HepG2 (cell line): ENCODE measurements at regions not wholly inside any gene's neighbourhood (a gene's known extent, or its start where the extent isn't known, plus 50 kb on each side); places are given as distances from the start of the nearest gene placed in this dataset.

Experiments
- ATAC-seq: fragments of 200-7000 bp; cut with Tn5 transposase; 3 replicates; pipeline ENCODE4 v1.9.1; 2020; ENCODE audit warnings: mild to moderate bottlenecking, moderate library complexity
- BruUV-seq: library from RNA; stranded (reverse); fragments of 400-500 nt; replicated peaks from 2 replicates; lab custom pipeline; 2021; lab: Mats Ljungman, UMichigan
- CTCF ChIA-PET: fragments of 300-600 bp; formaldehyde crosslinking; extraction: SDS; loops from one replicate; lab custom pipeline; 2021; ENCODE audit warnings: low total read pairs, inconsistent platforms, low intra/inter-chr PET ratio; lab: Yijun Ruan, JAX
- POLR2A ChIA-PET: fragments of 350-600 bp; sonication (Branson Sonifier 250); formaldehyde crosslinking; loops from one replicate; lab custom pipeline; 2020; ENCODE audit warnings: antibody characterized with exemption, inconsistent platforms; lab: Yijun Ruan, JAX
- DNase-seq: peaks from one replicate; pipeline ENCODE4 v3.0.0-alpha.2; 2015; ENCODE audit warnings: low spot score
- FAIRE-seq: peaks from 3 replicates; lab custom pipeline; 2011; peaks lifted over from hg19 to GRCh38; lab: Jason Lieb, UNC
- H2AFZ ChIP-seq: one replicate; pipeline ENCODE4 v1.6.1; 2011; ENCODE audit warnings: low read length, inconsistent platforms
- H3K27ac ChIP-seq: fragments of 300-600 bp; 3 replicates; pipeline ENCODE4 v1.8.0; 2011; ENCODE audit warnings: mixed run types, mild to moderate bottlenecking, mixed read lengths, low read length, inconsistent platforms; ENCODE audit not compliant: insufficient read depth; ENCODE audit errors: extremely low read length
- H3K27me3 ChIP-seq, 2 experiments: fragments of 200-600 bp in 1 of 2; 2 replicates in 1 of 2; 3 replicates in 1 of 2; pipeline versions ENCODE4 v1.6.0 to v1.8.0; 2011; ENCODE audit warnings: low read length in 2 of 2, mild to moderate bottlenecking in 2 of 2, moderate library complexity in 2 of 2, inconsistent platforms in 1 of 2; ENCODE audit not compliant: insufficient read depth in 2 of 2, control insufficient read depth in 1 of 2
- H3K36me3 ChIP-seq, 2 experiments: fragments of 200-600 bp in 1 of 2; replicated peaks in 1 of 2; 2 replicates in 1 of 2; 3 replicates in 1 of 2; pipeline versions ENCODE4 v1.5.1 to v1.8.0; 2011; ENCODE audit warnings: low read length in 2 of 2, inconsistent platforms in 1 of 2; ENCODE audit not compliant: insufficient read depth in 2 of 2, control insufficient read depth in 1 of 2
- H3K4me1 ChIP-seq: 2 replicates; pipeline ENCODE4 v1.5.1; 2012; ENCODE audit warnings: low read length, inconsistent platforms; ENCODE audit not compliant: insufficient read depth
- H3K4me2 ChIP-seq: 2 replicates; pipeline ENCODE4 v1.6.0; 2011; ENCODE audit warnings: low read depth, low read length, inconsistent platforms
- H3K4me3 ChIP-seq, 3 experiments: fragments of 200-600 bp in 1 of 3; sonication (generic), shearing (Covaris generic) in 1 of 3; replicated peaks in 1 of 3; 2 replicates each; pipeline ENCODE4 v1.5.1; 2011 to 2016; ENCODE audit warnings: low read length in 3 of 3, inconsistent platforms in 2 of 3, low read depth in 2 of 3, mild to moderate bottlenecking in 2 of 3, control low read depth in 1 of 3, mixed read lengths in 1 of 3; ENCODE audit not compliant: insufficient read depth in 1 of 3
- H3K79me2 ChIP-seq: one replicate; pipeline ENCODE4 v1.6.1; 2011; ENCODE audit warnings: low read length, inconsistent platforms; ENCODE audit not compliant: insufficient read depth
- H3K9ac ChIP-seq: 2 replicates; pipeline ENCODE4 v1.6.0; 2011; ENCODE audit warnings: mild to moderate bottlenecking, low read depth, low read length, inconsistent platforms; ENCODE audit not compliant: insufficient read depth
- H3K9me3 ChIP-seq: 2 replicates; pipeline ENCODE4 v1.5.1; 2012; ENCODE audit warnings: mild to moderate bottlenecking, low read length
- H4K20me1 ChIP-seq: 2 replicates; pipeline ENCODE4 v1.6.0; 2011; ENCODE audit warnings: inconsistent platforms, mild to moderate bottlenecking, low read length, moderate library complexity; ENCODE audit not compliant: insufficient read depth
- ARID2 ChIP-seq: sonication (generic); formaldehyde crosslinking; IDR thresholded peaks from 2 replicates; pipeline ENCODE4 v1.8.1; 2022; ENCODE audit warnings: mild to moderate bottlenecking, missing genetic modification reagents, borderline replicate concordance
- ARID5B ChIP-seq: IDR thresholded peaks from 2 replicates; pipeline ENCODE4 v1.4.0; 2020; ENCODE audit warnings: mild to moderate bottlenecking, missing genetic modification reagents
- HIVEP1 ChIP-seq: sonication (generic); formaldehyde crosslinking; IDR thresholded peaks from 2 replicates; pipeline ENCODE4 v1.4.0; 2020; ENCODE audit warnings: mild to moderate bottlenecking, missing genetic modification reagents
- JDP2 ChIP-seq: sonication (generic); formaldehyde crosslinking; IDR thresholded peaks from 2 replicates; pipeline ENCODE4 v1.8.1; 2022; ENCODE audit warnings: missing genetic modification reagents, borderline replicate concordance
- MED13 ChIP-seq: sonication (generic); formaldehyde crosslinking; IDR thresholded peaks from 2 replicates; pipeline ENCODE4 v1.5.0; 2020; ENCODE audit warnings: missing genetic modification reagents
- NCOA2 ChIP-seq: sonication (generic); formaldehyde crosslinking; IDR thresholded peaks from 2 replicates; pipeline ENCODE4 v1.8.0; 2022; ENCODE audit warnings: inconsistent platforms
- PLRG1 ChIP-seq: fragments of 450-650 bp; conservative IDR thresholded peaks from 2 replicates; pipeline ENCODE4 v1.6.1; 2016
- TMF1 ChIP-seq: sonication (generic); formaldehyde crosslinking; IDR thresholded peaks from 2 replicates; pipeline ENCODE4 v1.8.1; 2022; ENCODE audit warnings: low read depth, missing genetic modification reagents
- YY1 ChIP-seq: IDR thresholded peaks from 2 replicates; pipeline ENCODE4 v1.6.1; 2011; ENCODE audit warnings: low read length, low read depth, moderate library complexity, mild to moderate bottlenecking; ENCODE audit not compliant: insufficient read depth, insufficient replicate concordance
- ZBTB20 ChIP-seq: sonication (generic); formaldehyde crosslinking; IDR thresholded peaks from 2 replicates; pipeline ENCODE4 v1.8.1; 2023; ENCODE audit warnings: missing genetic modification reagents, low read depth, mild to moderate bottlenecking, borderline replicate concordance
- ZFP37 ChIP-seq: sonication (generic); formaldehyde crosslinking; IDR thresholded peaks from 2 replicates; pipeline ENCODE4 v1.4.0; 2020; ENCODE audit warnings: missing genetic modification reagents, borderline replicate concordance
- ZFP62 ChIP-seq: sonication (generic); formaldehyde crosslinking; IDR thresholded peaks from 2 replicates; pipeline ENCODE4 v1.4.0; 2020; ENCODE audit warnings: missing genetic modification reagents
- ZNF296 ChIP-seq: sonication (generic); formaldehyde crosslinking; conservative IDR thresholded peaks from 2 replicates; pipeline ENCODE4 v1.5.0; 2020; ENCODE audit warnings: mild to moderate bottlenecking, missing genetic modification reagents
- ZNF350 ChIP-seq: sonication (generic); formaldehyde crosslinking; IDR thresholded peaks from 2 replicates; pipeline ENCODE4 v1.4.0; 2020; ENCODE audit warnings: mild to moderate bottlenecking, low read depth, missing genetic modification reagents, borderline replicate concordance
- ZNF431 ChIP-seq: sonication (generic); formaldehyde crosslinking; IDR thresholded peaks from 2 replicates; pipeline ENCODE4 v1.9.0; 2022; ENCODE audit warnings: missing genetic modification reagents, low read depth, mild to moderate bottlenecking, borderline replicate concordance
- WGBS: methylation state at CpG from one replicate; pipeline ENCODE4 v1.1.6; 2017; ENCODE audit warnings: low lambda C conversion rate; 5-methylcytosine and 5-hydroxymethylcytosine counted together
- in situ Hi-C: cut with HindIII; loops from 2 replicates; pipeline ENCODE4 v1.10.0; 2017; ENCODE audit warnings: low pct_unique_long_range_greater_than_20kb; ENCODE audit not compliant: extremely low pct_ligation_motif_present
- intact Hi-C: fragments of 100-400 bp; cut with micrococcal nuclease; formaldehyde crosslinking; loops from one replicate; pipeline ENCODE4 v1.10.0; 2022; ENCODE audit not compliant: unreplicated experiment
- TF ChIP-seq, protein P1 (sequence below): sonication (generic); formaldehyde crosslinking; conservative IDR thresholded peaks from 2 replicates; pipeline ENCODE4 v1.5.0; 2020; ENCODE audit warnings: missing genetic modification reagents
- TF ChIP-seq, protein P2 (sequence below): sonication (generic); formaldehyde crosslinking; IDR thresholded peaks from 2 replicates; pipeline ENCODE4 v1.8.1; 2023; ENCODE audit warnings: mild to moderate bottlenecking, moderate library complexity, missing genetic modification reagents

GRCh38 chr10:2933071-2933470 lies 134.3 kb upstream of the PFKP start (continued):
- no peak for TF ChIP-seq ZBTB20 (CRISPR knock-in tag)
- TF ChIP-seq HIVEP1 (CRISPR knock-in tag), result no peak
- TF ChIP-seq NCOA2 (CRISPR knock-in tag), result no peak
- TF ChIP-seq TMF1 (CRISPR knock-in tag), result no peak
- TF ChIP-seq MED13, result no peak
- TF ChIP-seq PLRG1, result no peak
- no peak for TF ChIP-seq ARID5B (CRISPR knock-in tag)
- TF ChIP-seq ZNF296, result no peak

DNA sequence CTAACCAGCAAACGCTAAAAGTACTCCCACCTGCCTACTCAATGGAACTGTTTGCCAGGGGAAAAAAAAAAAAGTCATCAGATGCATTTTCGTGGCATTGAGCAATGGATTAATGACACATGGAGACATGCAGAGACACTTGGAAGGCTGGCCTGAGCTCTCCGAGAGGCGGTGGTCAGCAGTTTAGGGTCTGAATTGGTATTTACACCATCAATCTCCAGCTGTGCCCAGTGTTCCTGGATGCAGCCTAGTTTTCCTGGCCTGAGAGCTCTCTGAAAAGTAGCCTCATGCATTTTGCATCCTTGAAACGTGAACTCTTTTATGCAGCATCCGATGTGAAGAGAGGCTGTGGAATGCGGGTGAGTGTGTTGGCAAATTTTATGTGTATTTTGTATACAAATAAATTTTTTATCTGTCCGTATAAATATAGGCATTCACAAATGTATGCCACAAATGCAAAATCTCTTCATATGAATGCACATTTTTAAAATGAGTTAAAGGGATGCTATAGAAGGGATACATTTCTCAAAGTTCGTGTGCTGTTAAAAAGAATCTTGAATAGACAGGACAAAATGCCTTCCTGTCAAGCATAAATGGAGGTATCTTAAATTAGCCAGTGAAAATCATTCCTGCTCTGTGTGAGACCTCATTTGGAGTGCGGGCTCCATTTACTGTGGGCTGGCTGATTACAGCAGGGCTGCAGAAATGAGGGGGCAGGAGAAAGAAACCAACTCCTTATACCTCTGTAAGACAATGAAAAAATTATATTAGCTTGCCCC lies 137.7 kb upstream of the PFKP start:
- Histone ChIP-seq H3K36me3 (no peaks in the 10 kb centered on the region), H3K27me3 (peaks cover 0 to 32% of the 10 kb centered on the region in 2 experiments), H3K9ac (no peak overlapping the region), H3K4me1 (no peaks in the 10 kb centered on the region), H3K4me3 (no peak overlapping the region), H3K9me3 (peaks cover 12% of the 10 kb centered on the region), H3K4me2 (no peak overlapping the region), H4K20me1 (no peaks in the 10 kb centered on the region), H3K27ac (no peak overlapping the region), H3K79me2 (no peaks in the 10 kb centered on the region), H2AFZ (no peak overlapping the region)
- ChIA-PET CTCF (interaction anchor here (1.1 to 2.7 kb wide), 2 partner anchors 48 to 267 kb away, joined by 3 to 15 read pairs; no protein-coding TSS in a partner anchor), POLR2A (no interaction called here)
- BruUV-seq, result no TSS peak
- 7% methylated on average over 10 of the region's 10 CpGs for WGBS
- DNase-seq, result no peak
- in situ Hi-C loops (loop anchor here (5.0 kb wide), 2 partner anchors 48 to 118 kb away; no protein-coding TSS in a partner anchor), intact Hi-C loops (no loop called here)
- no peak for ATAC-seq
- FAIRE-seq, result no peak
- TF ChIP-seq, protein P1, sequence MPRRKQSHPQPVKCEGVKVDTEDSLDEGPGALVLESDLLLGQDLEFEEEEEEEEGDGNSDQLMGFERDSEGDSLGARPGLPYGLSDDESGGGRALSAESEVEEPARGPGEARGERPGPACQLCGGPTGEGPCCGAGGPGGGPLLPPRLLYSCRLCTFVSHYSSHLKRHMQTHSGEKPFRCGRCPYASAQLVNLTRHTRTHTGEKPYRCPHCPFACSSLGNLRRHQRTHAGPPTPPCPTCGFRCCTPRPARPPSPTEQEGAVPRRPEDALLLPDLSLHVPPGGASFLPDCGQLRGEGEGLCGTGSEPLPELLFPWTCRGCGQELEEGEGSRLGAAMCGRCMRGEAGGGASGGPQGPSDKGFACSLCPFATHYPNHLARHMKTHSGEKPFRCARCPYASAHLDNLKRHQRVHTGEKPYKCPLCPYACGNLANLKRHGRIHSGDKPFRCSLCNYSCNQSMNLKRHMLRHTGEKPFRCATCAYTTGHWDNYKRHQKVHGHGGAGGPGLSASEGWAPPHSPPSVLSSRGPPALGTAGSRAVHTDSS (CRISPR knock-in tag), result no peak
- TF ChIP-seq, protein P2, sequence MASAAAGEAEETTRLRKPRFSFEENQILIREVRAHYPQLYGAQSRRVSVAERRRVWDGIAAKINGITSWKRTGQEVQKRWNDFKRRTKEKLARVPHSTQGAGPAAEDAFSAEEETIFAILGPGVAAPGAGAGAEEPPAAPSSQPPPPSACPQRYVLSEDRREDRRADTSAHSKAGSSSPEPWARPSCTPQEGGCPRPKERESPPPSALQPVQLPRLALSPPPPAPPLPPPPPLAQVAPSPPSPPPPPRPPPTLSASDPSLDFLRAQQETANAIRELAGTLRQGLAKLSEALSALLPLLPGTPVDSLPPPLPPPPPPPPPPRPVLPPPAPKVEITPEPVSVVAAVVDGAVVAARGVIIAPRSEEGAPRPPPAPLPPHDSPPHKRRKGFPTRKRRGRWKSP (CRISPR knock-in tag), result no peak
- no peak for TF ChIP-seq ZFP37 (CRISPR knock-in tag)
- TF ChIP-seq ARID2 (CRISPR knock-in tag), result no peak
- TF ChIP-seq YY1, result no peak
- TF ChIP-seq JDP2 (CRISPR knock-in tag), result no peak
- no peak for TF ChIP-seq ZNF431 (CRISPR knock-in tag)
- TF ChIP-seq ZFP62 (CRISPR knock-in tag), result no peak
- TF ChIP-seq ZNF350 (CRISPR knock-in tag), result no peak
